CD8-positive, alpha-beta memory T cell (primary cell): ENCODE measurements at regions not wholly inside any gene's neighbourhood (a gene's known extent, or its start where the extent isn't known, plus 50 kb on each side); places are given as distances from the start of the nearest gene placed in this dataset.

ENCODE experiments used
- CTCF ChIA-PET: fragments of 350-600 bp; sonication (Branson Sonifier 250); formaldehyde crosslinking; loops from one replicate; lab custom pipeline; 2021; ENCODE audit warnings: antibody characterized with exemption; lab: Charles Lee
- POLR2A ChIA-PET: fragments of 350-600 bp; sonication (Branson Sonifier 250); formaldehyde crosslinking; loops from one replicate; lab custom pipeline; 2021; ENCODE audit warnings: antibody characterized with exemption; lab: Charles Lee
- DNase-seq, 5 donors: peaks; one replicate each; pipeline versions ENCODE4 v3.0.0 to v3.0.0-alpha.2; 2020 to 2022; ENCODE audit warnings: mixed read lengths in 1 of 5
- H3K27ac ChIP-seq: one replicate; pipeline ENCODE4 v1.7.0; 2013; ENCODE audit warnings: low read depth, mild to moderate bottlenecking, low read length, moderate library complexity
- H3K27me3 ChIP-seq: 2 replicates; pipeline ENCODE4 v1.7.0; 2013; ENCODE audit warnings: low read length, mild to moderate bottlenecking; ENCODE audit not compliant: insufficient read depth, poor library complexity, severe bottlenecking
- H3K36me3 ChIP-seq: 2 replicates; pipeline ENCODE4 v1.7.0; 2013; ENCODE audit warnings: mild to moderate bottlenecking, low read length, moderate library complexity; ENCODE audit not compliant: insufficient read depth
- H3K4me1 ChIP-seq: 2 replicates; pipeline ENCODE4 v1.7.0; 2013; ENCODE audit warnings: mild to moderate bottlenecking, low read length, moderate library complexity; ENCODE audit not compliant: insufficient read depth
- H3K4me3 ChIP-seq: 2 replicates; pipeline ENCODE4 v1.7.0; 2013; ENCODE audit warnings: mild to moderate bottlenecking, low read length
- H3K9me3 ChIP-seq: 2 replicates; pipeline ENCODE4 v1.7.0; 2013; ENCODE audit warnings: mild to moderate bottlenecking, low read length
- H3K27ac Mint-ChIP-seq, 8 donors: one replicate each; pipeline ENCODE4 v1.8.0; 2020 to 2021; ENCODE audit warnings: mixed read lengths in 8 of 8, mild to moderate bottlenecking in 6 of 8, inconsistent platforms in 3 of 8, moderate library complexity in 3 of 8
- H3K27me3 Mint-ChIP-seq, 2 donors: one replicate each; pipeline ENCODE4 v1.8.0; 2020 to 2021; ENCODE audit warnings: mixed read lengths in 2 of 2, mild to moderate bottlenecking in 1 of 2, moderate library complexity in 1 of 2
- H3K36me3 Mint-ChIP-seq, 3 donors: one replicate each; pipeline ENCODE4 v1.8.0; 2020 to 2021; ENCODE audit warnings: mixed read lengths in 3 of 3, inconsistent platforms in 1 of 3, mild to moderate bottlenecking in 1 of 3
- H3K4me1 Mint-ChIP-seq, 3 donors: one replicate each; pipeline ENCODE4 v1.8.0; 2020 to 2021; ENCODE audit warnings: mixed read lengths in 3 of 3, inconsistent platforms in 1 of 3, mild to moderate bottlenecking in 1 of 3
- H3K4me3 Mint-ChIP-seq, 7 donors: one replicate each; pipeline ENCODE4 v1.8.0; 2020 to 2021; ENCODE audit warnings: mixed read lengths in 7 of 7, mild to moderate bottlenecking in 6 of 7, moderate library complexity in 4 of 7, inconsistent platforms in 2 of 7
- H3K9me3 Mint-ChIP-seq, 5 donors: one replicate each; pipeline ENCODE4 v1.8.0; 2020 to 2022; ENCODE audit warnings: mixed read lengths in 5 of 5, mild to moderate bottlenecking in 3 of 5, moderate library complexity in 2 of 5, inconsistent platforms in 1 of 5

DNA sequence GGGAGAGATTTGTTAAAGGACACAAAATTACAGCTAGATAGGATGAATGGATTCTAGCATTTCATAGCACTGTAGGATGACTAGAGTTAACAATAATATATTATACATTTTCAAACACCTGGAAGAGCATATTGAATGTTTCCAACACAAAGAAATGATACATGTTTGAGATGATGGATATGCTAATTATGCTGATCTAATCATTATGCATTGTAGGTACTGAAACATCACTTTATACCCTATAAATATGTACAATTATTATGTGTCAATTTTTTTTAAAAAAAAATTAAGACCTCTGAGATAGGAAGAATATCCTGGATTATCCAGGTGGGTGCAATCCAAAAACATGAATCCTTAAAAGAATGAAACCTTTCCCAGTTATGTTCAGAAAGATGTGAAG, 100.3 kb upstream of the CPNE8 start:
- no peak overlapping the region for H3K4me3 Mint-ChIP-seq

DNA sequence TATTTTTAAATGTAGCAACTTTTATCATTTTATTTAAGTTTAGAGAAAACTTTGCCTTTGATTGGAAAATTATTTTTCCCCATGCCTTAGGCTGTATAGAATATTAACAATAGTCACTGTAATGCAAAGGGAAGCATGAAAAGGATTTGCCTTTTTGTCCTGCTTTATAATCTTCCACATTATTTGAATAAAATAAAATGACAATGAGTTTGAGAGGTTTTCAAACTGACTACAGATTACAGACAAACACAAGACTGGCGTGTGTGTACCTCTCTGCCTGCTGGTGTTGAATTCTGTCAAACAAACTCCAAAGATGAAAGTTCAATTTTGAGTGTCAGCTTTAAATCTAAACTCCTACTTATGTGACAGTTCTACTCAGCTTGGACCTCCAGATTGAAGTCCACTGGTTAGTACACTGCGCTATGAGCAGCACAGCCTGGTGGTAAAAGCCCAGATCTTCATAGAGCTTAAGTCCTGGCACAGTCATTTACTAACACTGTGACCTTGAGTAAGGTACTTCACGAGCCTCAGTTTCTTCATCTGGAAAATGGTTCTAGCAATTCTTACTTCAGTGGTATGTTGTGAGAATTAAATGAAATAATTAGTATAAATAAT, 98.3 kb upstream of the CPNE8 start:
- CTCF ChIA-PET = no interaction called here
- Histone ChIP-seq H3K27ac (no peak overlapping the region), H3K9me3 (no peaks in the 10 kb centered on the region), H3K27me3 (no peaks in the 10 kb centered on the region), H3K36me3 (no peaks in the 10 kb centered on the region), H3K4me1 (no peaks in the 10 kb centered on the region), H3K4me3 (no peak overlapping the region)
- Mint-ChIP-seq H3K4me1 (no peaks in the 10 kb centered on the region), H3K4me3 (no peak overlapping the region), H3K36me3 (no peaks in the 10 kb centered on the region), H3K9me3 (peaks cover 0 to 2% (median 0%) of the 10 kb centered on the region in 5 donors), H3K27me3 (no peaks in the 10 kb centered on the region), H3K27ac (no peak overlapping the region)
- POLR2A ChIA-PET = no interaction called here
- no peak for DNase-seq

More for the DNA sequence above, 100.3 kb upstream of the CPNE8 start:
- Mint-ChIP-seq H3K27me3 (no peaks in the 10 kb centered on the region), H3K27ac (no peak overlapping the region), H3K4me1 (no peaks in the 10 kb centered on the region), H3K36me3 (no peaks in the 10 kb centered on the region), H3K9me3 (peaks cover 0 to 2% (median 0%) of the 10 kb centered on the region in 5 donors)
- POLR2A ChIA-PET = no interaction called here
- DNase-seq = no peak
- Histone ChIP-seq H3K4me1 (no peaks in the 10 kb centered on the region), H3K9me3 (no peaks in the 10 kb centered on the region), H3K4me3 (no peak overlapping the region), H3K36me3 (no peaks in the 10 kb centered on the region), H3K27ac (no peak overlapping the region), H3K27me3 (no peaks in the 10 kb centered on the region)
- CTCF ChIA-PET = no interaction called here

DNA sequence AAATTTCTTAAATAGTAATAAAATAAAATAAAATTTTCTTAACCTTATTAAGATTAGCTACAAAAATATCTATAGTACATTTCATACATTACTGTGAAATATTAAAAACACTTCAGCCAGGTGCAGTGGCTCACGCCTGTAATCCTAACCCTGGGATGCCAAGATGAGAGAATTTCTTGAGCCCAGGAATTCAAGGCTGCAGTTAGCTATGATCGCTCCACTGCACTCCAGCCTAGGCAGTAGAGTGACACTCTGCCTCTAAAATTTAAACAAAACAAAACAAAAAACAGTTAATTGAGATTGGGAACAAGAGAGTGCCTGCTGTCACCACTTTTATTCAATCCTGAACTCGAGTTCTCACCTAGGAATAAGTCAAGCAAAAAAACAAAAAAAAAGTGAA, 95.0 kb upstream of the CPNE8 start:
- H3K4me1 Mint-ChIP-seq = no peaks in the 10 kb centered on the region
- Histone ChIP-seq H3K9me3 (no peaks in the 10 kb centered on the region), H3K27me3 (no peaks in the 10 kb centered on the region), H3K27ac (no peak overlapping the region), H3K4me1 (no peaks in the 10 kb centered on the region), H3K36me3 (no peaks in the 10 kb centered on the region), H3K4me3 (no peak overlapping the region)
- no peak overlapping the region for H3K27ac Mint-ChIP-seq
- ChIA-PET CTCF (no interaction called here), POLR2A (no interaction called here)
- no peak overlapping the region for H3K4me3 Mint-ChIP-seq
- peaks cover 0 to 2% (median 0%) of the 10 kb centered on the region in 5 donors for H3K9me3 Mint-ChIP-seq
- no peaks in the 10 kb centered on the region for H3K27me3 Mint-ChIP-seq
- H3K36me3 Mint-ChIP-seq = no peaks in the 10 kb centered on the region
- no peak for DNase-seq

DNA sequence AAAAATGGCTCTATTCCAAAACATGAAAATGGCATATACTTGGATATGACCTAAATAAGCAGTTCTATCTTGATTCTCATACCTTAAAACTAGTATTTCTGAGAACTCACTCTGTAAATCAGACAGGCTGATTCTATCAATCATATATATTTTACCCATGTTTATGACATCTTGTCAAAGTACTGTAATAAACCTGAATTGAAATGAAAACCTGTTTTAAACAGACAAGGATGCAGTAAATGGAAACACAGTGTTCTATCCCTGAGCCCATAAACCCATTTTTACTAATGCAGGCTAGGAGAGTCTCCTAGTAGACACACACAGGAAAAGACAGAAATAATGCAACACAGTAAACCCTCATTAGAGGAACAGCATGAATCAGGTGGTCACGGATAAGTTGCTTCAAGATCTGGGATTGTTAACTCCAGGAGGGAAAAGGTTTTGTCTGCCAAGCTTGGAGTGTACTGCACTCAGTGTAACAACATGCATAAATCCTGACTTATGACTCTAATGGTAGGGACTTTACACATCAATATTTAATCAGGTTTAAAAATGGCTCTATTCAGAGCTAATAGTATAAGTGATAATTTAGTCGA, 93.6 kb upstream of the CPNE8 start:
- DNase-seq = no peak
- no peaks in the 10 kb centered on the region for H3K27me3 Mint-ChIP-seq
- Histone ChIP-seq H3K4me3 (no peak overlapping the region), H3K27ac (no peak overlapping the region), H3K36me3 (no peaks in the 10 kb centered on the region), H3K4me1 (no peaks in the 10 kb centered on the region), H3K9me3 (no peaks in the 10 kb centered on the region), H3K27me3 (no peaks in the 10 kb centered on the region)
- ChIA-PET POLR2A (no interaction called here), CTCF (no interaction called here)
- H3K27ac Mint-ChIP-seq = no peak overlapping the region
- peaks cover 0 to 2% (median 0%) of the 10 kb centered on the region in 5 donors for H3K9me3 Mint-ChIP-seq
- no peak overlapping the region for H3K4me3 Mint-ChIP-seq
- no peaks in the 10 kb centered on the region for H3K4me1 Mint-ChIP-seq
- no peaks in the 10 kb centered on the region for H3K36me3 Mint-ChIP-seq

DNA sequence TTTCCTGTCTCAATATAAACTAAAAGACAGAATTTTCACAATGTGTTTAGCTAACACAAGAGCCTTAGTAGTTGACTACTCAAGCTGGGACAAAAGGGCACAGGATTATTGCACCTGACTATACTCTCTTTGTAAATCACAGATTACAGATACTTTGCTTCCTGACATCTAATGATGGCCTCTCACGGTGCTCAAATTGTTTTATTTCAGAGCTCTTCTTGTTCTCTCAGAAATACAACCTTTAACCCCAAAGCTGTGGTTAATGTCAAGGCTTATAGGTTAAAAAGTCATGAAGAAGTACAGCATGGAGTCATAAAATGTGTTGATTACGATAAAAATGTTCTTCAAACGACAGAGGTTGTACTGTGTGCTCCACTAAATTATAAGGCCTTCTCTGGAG, 89.9 kb upstream of the CPNE8 start:
- peaks cover 0 to 7% (median 3%) of the 10 kb centered on the region in 5 donors for H3K9me3 Mint-ChIP-seq
- H3K36me3 Mint-ChIP-seq = no peaks in the 10 kb centered on the region
- ChIA-PET CTCF (no interaction called here), POLR2A (no interaction called here)
- H3K4me3 Mint-ChIP-seq = no peak overlapping the region
- H3K4me3 ChIP-seq = no peak overlapping the region
- no peaks in the 10 kb centered on the region for H3K27me3 ChIP-seq
- H3K36me3 ChIP-seq = no peaks in the 10 kb centered on the region
- H3K27me3 Mint-ChIP-seq = no peaks in the 10 kb centered on the region
- H3K4me1 Mint-ChIP-seq = no peaks in the 10 kb centered on the region
- H3K27ac ChIP-seq = no peak overlapping the region
- DNase-seq = no peak
- no peak overlapping the region for H3K27ac Mint-ChIP-seq
- H3K4me1 ChIP-seq = no peaks in the 10 kb centered on the region
- H3K9me3 ChIP-seq = no peaks in the 10 kb centered on the region

DNA sequence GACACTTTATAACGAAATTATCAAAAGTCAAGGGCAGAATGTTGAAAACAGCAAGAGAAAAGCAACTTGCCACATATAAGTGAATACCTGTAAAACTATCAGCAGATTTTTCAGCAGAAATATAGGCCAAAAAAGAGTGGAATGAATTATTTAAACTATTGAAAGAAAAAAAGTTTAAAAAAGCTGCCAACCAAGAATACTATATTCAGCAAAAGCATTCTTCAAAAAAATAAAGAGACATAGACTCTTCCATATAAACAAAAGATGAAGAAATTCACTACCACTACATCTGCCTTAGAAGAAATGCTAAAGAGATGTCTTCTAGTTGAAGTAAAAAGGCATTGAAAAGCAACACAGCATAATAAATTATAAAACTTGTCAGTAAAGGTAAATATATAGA, 80.6 kb upstream of the CPNE8 start:
- DNase-seq = no peak
- POLR2A ChIA-PET = no interaction called here
- no peak overlapping the region for H3K4me3 Mint-ChIP-seq
- Histone ChIP-seq H3K36me3 (no peaks in the 10 kb centered on the region), H3K27ac (no peak overlapping the region), H3K27me3 (no peaks in the 10 kb centered on the region), H3K4me1 (no peaks in the 10 kb centered on the region), H3K9me3 (no peaks in the 10 kb centered on the region), H3K4me3 (no peak overlapping the region)
- peaks cover 18 to 26% (median 22%) of the 10 kb centered on the region in 5 donors for H3K9me3 Mint-ChIP-seq
- H3K27me3 Mint-ChIP-seq = no peaks in the 10 kb centered on the region
- H3K27ac Mint-ChIP-seq = no peak overlapping the region
- H3K36me3 Mint-ChIP-seq = peaks cover 0 to 1% (median 0%) of the 10 kb centered on the region in 3 donors
- no peaks in the 10 kb centered on the region for H3K4me1 Mint-ChIP-seq
- CTCF ChIA-PET = no interaction called here

DNA sequence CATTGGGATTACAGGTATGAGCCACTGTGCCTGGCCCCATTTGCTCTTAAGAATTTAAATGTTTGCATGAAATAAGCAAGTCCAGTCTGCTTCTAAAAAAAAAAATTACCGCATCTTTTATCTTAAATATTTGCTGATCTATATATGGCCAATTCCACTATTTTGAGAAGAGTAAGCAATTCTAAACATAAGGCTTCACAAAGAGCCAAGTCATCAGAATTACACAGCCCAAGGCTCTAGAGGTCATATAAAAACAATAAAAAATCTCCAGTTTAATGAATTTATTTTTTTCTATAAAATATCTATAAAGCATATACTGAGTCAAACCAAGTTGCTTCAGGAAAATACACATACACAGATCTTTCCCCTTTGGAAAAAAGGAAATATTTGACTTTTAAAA, 79.0 kb upstream of the CPNE8 start:
- Mint-ChIP-seq H3K27me3 (no peaks in the 10 kb centered on the region), H3K4me3 (no peak overlapping the region), H3K4me1 (no peaks in the 10 kb centered on the region), H3K9me3 (peaks cover 18 to 26% (median 22%) of the 10 kb centered on the region in 5 donors), H3K36me3 (peaks cover 0 to 1% (median 0%) of the 10 kb centered on the region in 3 donors), H3K27ac (no peak overlapping the region)
- ChIA-PET POLR2A (no interaction called here), CTCF (no interaction called here)
- Histone ChIP-seq H3K4me3 (no peak overlapping the region), H3K9me3 (no peaks in the 10 kb centered on the region), H3K27ac (no peak overlapping the region), H3K27me3 (no peaks in the 10 kb centered on the region), H3K4me1 (no peaks in the 10 kb centered on the region), H3K36me3 (no peaks in the 10 kb centered on the region)
- DNase-seq = no peak

DNA sequence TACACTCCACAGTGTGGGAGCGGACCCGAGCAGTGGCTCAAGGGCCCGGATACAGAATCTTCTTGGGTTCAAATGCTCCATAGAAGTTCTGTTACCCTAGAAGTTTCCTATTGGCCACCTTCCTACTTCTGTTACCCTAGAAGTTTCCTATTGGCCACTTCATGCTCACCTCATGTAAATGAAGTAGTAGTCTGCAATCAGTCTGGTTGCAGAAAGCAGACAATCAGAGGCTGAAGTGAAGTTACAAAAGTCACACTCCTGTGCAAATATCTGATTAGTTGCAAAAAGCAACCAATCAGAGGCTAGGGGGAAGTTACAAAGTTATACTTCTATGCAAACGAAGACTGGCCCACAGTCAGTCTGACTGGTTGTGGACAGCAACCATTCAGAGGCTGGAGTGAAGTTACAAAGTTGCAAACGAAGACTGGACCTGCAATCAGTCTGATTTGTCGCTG, 77.8 kb upstream of the CPNE8 start:
- H3K27ac Mint-ChIP-seq = no peak overlapping the region
- Histone ChIP-seq H3K36me3 (no peaks in the 10 kb centered on the region), H3K4me3 (no peak overlapping the region), H3K27ac (no peak overlapping the region), H3K4me1 (no peaks in the 10 kb centered on the region), H3K27me3 (no peaks in the 10 kb centered on the region), H3K9me3 (no peaks in the 10 kb centered on the region)
- H3K27me3 Mint-ChIP-seq = no peaks in the 10 kb centered on the region
- DNase-seq = no peak
- no peaks in the 10 kb centered on the region for H3K4me1 Mint-ChIP-seq
- ChIA-PET CTCF (no interaction called here), POLR2A (no interaction called here)
- H3K36me3 Mint-ChIP-seq = peaks cover 0 to 1% (median 0%) of the 10 kb centered on the region in 3 donors
- H3K4me3 Mint-ChIP-seq = no peak overlapping the region
- peaks cover 18 to 23% (median 20%) of the 10 kb centered on the region in 5 donors for H3K9me3 Mint-ChIP-seq
